Neural crest cell (in vitro differentiated cells): ENCODE measurements at regions not wholly inside any gene's neighbourhood (a gene's known extent, or its start where the extent isn't known, plus 50 kb on each side); places are given as distances from the start of the nearest gene placed in this dataset.

Experiments used
- DNase-seq: peaks from one replicate; pipeline ENCODE4 v3.0.0; 2021; ENCODE audit warnings: low read depth, mixed read lengths, low spot score
- H3K27ac Mint-ChIP-seq: one replicate; pipeline ENCODE4 v1.8.0; 2021; ENCODE audit warnings: mild to moderate bottlenecking, mixed read lengths; ENCODE audit not compliant: unreplicated experiment
- H3K27me3 Mint-ChIP-seq: 2 replicates; pipeline ENCODE4 v1.8.0; 2021; ENCODE audit warnings: low read depth, mild to moderate bottlenecking, mixed read lengths
- H3K36me3 Mint-ChIP-seq: 2 replicates; pipeline ENCODE4 v1.8.0; 2021; ENCODE audit warnings: low read depth, mild to moderate bottlenecking, mixed read lengths
- H3K4me1 Mint-ChIP-seq: 2 replicates; pipeline ENCODE4 v1.8.0; 2021; ENCODE audit warnings: mixed read lengths
- H3K4me3 Mint-ChIP-seq: one replicate; pipeline ENCODE4 v1.8.0; 2021; ENCODE audit warnings: mild to moderate bottlenecking, mixed read lengths
- H3K9me3 Mint-ChIP-seq: 2 replicates; pipeline ENCODE4 v1.8.0; 2021; ENCODE audit warnings: mixed read lengths
- TF ChIP-seq, protein P1 (sequence below): fragments of 200-600 bp; sonication (generic); conservative IDR thresholded peaks from 2 replicates; pipeline ENCODE4 v1.5.0; 2021; ENCODE audit warnings: antibody characterized with exemption, mild to moderate bottlenecking

DNA sequence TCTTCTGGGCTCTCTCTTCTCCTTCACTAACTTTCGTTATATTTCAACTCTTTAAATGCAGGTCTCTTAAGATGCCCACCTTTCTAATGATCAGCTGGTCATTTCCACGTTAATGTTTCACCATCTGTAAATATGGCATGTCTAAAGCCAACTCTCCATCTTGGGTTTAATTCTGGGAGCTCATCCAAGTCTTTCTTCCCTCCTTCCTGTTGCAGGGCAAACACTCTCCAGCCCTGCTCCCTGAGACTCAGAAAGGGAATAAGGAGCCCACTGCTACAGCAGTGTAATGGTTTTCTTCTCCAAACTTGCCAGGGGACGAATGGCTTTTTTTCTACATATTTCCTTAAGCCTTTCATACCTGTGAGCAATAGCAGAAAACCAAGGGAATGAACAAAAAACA, 73.3 kb upstream of the SOX1 start:
- no peaks in the 10 kb centered on the region for H3K27me3 Mint-ChIP-seq
- H3K36me3 Mint-ChIP-seq = peaks cover 22% of the 10 kb centered on the region
- DNase-seq = no peak
- H3K9me3 Mint-ChIP-seq = peaks cover 23% of the 10 kb centered on the region
- H3K4me3 Mint-ChIP-seq = no peak overlapping the region
- no peak overlapping the region for H3K27ac Mint-ChIP-seq
- TF ChIP-seq, protein P1, sequence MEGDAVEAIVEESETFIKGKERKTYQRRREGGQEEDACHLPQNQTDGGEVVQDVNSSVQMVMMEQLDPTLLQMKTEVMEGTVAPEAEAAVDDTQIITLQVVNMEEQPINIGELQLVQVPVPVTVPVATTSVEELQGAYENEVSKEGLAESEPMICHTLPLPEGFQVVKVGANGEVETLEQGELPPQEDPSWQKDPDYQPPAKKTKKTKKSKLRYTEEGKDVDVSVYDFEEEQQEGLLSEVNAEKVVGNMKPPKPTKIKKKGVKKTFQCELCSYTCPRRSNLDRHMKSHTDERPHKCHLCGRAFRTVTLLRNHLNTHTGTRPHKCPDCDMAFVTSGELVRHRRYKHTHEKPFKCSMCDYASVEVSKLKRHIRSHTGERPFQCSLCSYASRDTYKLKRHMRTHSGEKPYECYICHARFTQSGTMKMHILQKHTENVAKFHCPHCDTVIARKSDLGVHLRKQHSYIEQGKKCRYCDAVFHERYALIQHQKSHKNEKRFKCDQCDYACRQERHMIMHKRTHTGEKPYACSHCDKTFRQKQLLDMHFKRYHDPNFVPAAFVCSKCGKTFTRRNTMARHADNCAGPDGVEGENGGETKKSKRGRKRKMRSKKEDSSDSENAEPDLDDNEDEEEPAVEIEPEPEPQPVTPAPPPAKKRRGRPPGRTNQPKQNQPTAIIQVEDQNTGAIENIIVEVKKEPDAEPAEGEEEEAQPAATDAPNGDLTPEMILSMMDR = no peak
- peaks cover 7% of the 10 kb centered on the region for H3K4me1 Mint-ChIP-seq

DNA sequence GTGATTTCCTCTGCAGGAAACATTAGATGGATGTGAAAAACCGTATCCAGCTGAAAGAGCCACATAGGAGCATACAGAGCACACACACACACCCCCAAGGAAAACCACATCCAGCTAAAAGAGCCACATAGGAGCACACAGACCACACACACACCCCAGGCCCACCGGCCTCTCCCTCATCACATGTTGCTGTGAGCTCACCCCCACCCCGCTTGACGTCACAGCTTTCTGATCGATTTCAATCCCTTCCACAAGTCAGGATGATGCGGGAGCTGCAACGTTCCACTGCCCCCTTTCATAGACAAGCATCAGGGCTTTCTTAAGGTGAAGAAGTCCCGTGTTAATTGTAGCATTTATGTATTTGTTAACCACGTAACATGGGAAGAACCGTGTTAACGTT, 72.4 kb upstream of the SOX1 start:
- no peak overlapping the region for H3K27ac Mint-ChIP-seq
- no peak overlapping the region for H3K4me3 Mint-ChIP-seq
- peaks cover 7% of the 10 kb centered on the region for H3K4me1 Mint-ChIP-seq
- peaks cover 20% of the 10 kb centered on the region for H3K9me3 Mint-ChIP-seq
- TF ChIP-seq, protein P1 = no peak
- no peaks in the 10 kb centered on the region for H3K27me3 Mint-ChIP-seq
- peaks cover 18% of the 10 kb centered on the region for H3K36me3 Mint-ChIP-seq
- no peak for DNase-seq

DNA sequence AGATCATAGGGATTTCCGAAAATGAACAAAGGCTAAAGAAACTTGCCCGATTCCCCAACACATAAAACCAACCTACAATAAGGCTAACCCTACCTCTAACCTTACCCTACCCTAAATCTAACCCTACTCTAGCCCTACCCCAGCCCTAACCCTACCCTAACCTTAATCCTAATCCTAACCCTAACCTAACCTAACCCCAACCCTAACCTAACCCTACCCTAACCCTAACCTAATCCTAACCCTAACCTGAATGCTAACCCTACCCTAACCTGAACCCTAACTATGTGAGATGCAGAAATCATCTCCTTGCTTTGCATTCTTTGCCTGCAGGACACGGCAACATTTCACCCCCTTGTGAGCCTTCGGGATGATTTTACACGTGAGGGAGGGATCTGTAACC, 67.6 kb upstream of the SOX1 start:
- Mint-ChIP-seq H3K27ac (no peak overlapping the region), H3K9me3 (no peaks in the 10 kb centered on the region), H3K27me3 (no peaks in the 10 kb centered on the region)

DNA sequence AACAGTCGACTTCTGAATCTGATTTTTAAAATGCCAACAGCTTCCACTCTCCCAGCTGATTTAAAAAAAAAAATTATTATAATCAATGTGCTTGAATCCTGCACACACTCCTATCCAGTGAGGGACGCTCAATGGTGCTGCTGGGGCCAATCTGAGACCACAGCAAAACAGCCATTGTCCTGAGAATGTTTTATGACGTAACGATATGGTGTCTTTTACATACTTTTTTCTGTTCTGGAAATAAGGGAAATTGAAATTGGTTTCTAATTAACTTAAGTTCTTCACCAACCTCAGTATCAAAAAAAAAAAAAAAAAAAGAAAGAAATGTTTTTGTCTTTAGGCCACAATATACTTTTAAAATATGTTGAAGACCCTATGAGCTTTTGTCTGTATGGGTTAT, 66.1 kb upstream of the SOX1 start:
- Mint-ChIP-seq H3K27me3 (no peaks in the 10 kb centered on the region), H3K9me3 (peaks cover 1% of the 10 kb centered on the region), H3K4me1 (no peaks in the 10 kb centered on the region), H3K4me3 (no peak overlapping the region), H3K27ac (no peak overlapping the region), H3K36me3 (peaks cover 4% of the 10 kb centered on the region)
- DNase-seq = no peak
- TF ChIP-seq, protein P1 = no peak

More for the DNA sequence above, 67.6 kb upstream of the SOX1 start:
- DNase-seq = no peak
- TF ChIP-seq, protein P1 = no peak
- Mint-ChIP-seq H3K36me3 (no peaks in the 10 kb centered on the region), H3K4me3 (no peak overlapping the region), H3K4me1 (no peaks in the 10 kb centered on the region)

DNA sequence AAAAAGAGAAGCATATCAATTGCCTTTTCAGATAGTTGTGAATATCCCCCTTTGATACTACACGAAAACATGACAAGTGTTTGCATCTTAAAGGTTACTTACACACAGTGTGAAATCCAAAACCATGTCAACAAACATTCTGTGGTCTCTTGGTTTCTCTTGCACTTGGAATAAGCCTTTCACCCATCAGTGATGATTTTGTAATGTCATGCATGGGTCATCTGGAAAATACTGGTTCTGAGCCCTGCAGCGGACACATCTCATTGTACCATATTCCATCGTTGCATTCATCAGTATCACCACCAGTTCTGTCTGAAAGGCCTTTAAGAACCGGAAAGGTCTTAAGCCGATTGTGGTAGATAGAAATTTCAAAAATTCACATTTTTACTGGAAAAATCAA, 65.4 kb upstream of the SOX1 start:
- no peaks in the 10 kb centered on the region for H3K27me3 Mint-ChIP-seq
- H3K27ac Mint-ChIP-seq = no peak overlapping the region
- H3K36me3 Mint-ChIP-seq = peaks cover 6% of the 10 kb centered on the region
- TF ChIP-seq, protein P1 = no peak
- H3K4me1 Mint-ChIP-seq = no peaks in the 10 kb centered on the region
- DNase-seq = no peak
- H3K9me3 Mint-ChIP-seq = peaks cover 7% of the 10 kb centered on the region
- no peak overlapping the region for H3K4me3 Mint-ChIP-seq

DNA sequence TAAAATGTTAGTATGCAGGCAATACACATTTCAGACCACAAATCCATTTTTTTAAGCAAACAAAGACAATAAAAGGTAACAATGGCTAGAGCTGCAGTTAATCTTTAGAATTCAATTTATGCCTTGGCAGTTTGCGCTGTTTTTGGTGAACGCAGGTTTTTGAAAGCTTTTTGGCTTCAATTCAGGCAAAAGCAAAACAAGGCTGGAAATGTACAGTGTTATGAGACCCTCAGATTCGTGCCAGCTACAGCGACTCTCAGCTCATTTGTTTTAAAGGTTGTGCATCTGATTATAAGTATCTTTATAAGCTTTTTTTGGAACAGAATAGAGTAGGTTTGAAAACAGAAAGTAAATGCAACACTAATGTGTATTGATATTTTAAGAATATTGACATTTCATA, 63.6 kb upstream of the SOX1 start:
- no peaks in the 10 kb centered on the region for H3K27me3 Mint-ChIP-seq
- peaks cover 7% of the 10 kb centered on the region for H3K9me3 Mint-ChIP-seq
- no peak overlapping the region for H3K4me3 Mint-ChIP-seq

More for the DNA sequence above, 63.6 kb upstream of the SOX1 start:
- no peak overlapping the region for H3K27ac Mint-ChIP-seq
- H3K36me3 Mint-ChIP-seq = peaks cover 6% of the 10 kb centered on the region
- no peaks in the 10 kb centered on the region for H3K4me1 Mint-ChIP-seq
- TF ChIP-seq, protein P1 = no peak
- DNase-seq = no peak
